Mammary epithelial cell (primary cell): ENCODE measurements at regions not wholly inside any gene's neighbourhood (a gene's known extent, or its start where the extent isn't known, plus 50 kb on each side); places are given as distances from the start of the nearest gene placed in this dataset.

Experiments
- CTCF ChIP-seq, 2 donors: IDR thresholded peaks in 1 of 2; conservative IDR thresholded peaks in 1 of 2; 2 replicates each; pipeline ENCODE4 v1.5.1; 2011 to 2012; ENCODE audit warnings: inconsistent platforms in 2 of 2, low read length in 2 of 2, mild to moderate bottlenecking in 2 of 2, control low read depth in 1 of 2, low read depth in 1 of 2; ENCODE audit not compliant: insufficient read depth in 1 of 2; ENCODE audit errors: extremely low read depth in 1 of 2
- EZH2 ChIP-seq: IDR thresholded peaks from 2 replicates; pipeline ENCODE4 v1.6.1; 2012; ENCODE audit warnings: low read length, inconsistent platforms, borderline replicate concordance

- TF ChIP-seq CTCF (conservative IDR thresholded peaks at IDR 0.05 in 1 of 2, IDR thresholded peaks at IDR 0.05 in 1 of 2; ENCODE audit: extremely low read depth in 1 of 2, insufficient read depth in 1 of 2, low read depth in 1 of 2, low read length in 2 of 2) (no peak), EZH2 (no peak)
These were observed 388.8 kb upstream of the CHAC2 start for GRCh38 chr2:53378791-53379190.
